OCI-LY1 (cell line): ENCODE measurements at regions not wholly inside any gene's neighbourhood (a gene's known extent, or its start where the extent isn't known, plus 50 kb on each side); places are given as distances from the start of the nearest gene placed in this dataset.

Experiments used
- CTCF ChIP-seq: fragments of 200-600 bp; sonication (generic), shearing (Covaris generic); IDR thresholded peaks from 2 replicates; pipeline ENCODE4 v1.5.1; 2017; ENCODE audit warnings: mild to moderate bottlenecking, antibody characterized with exemption, low read length, moderate library complexity, mixed read lengths
- EZH2 ChIP-seq: fragments of 200-600 bp; sonication (generic), shearing (Covaris generic); IDR thresholded peaks from 2 replicates; pipeline ENCODE4 v1.8.0; 2017; ENCODE audit warnings: borderline replicate concordance, mixed run types, mild to moderate bottlenecking, antibody characterized with exemption, low read length, moderate library complexity, mixed read lengths

GRCh38 chr16:86052115-86052670, 153.2 kb downstream of the IRF8 start:
- TF ChIP-seq CTCF (no peak), EZH2 (no peak)
